K562 (cell line): ENCODE measurements at regions not wholly inside any gene's neighbourhood (a gene's known extent, or its start where the extent isn't known, plus 50 kb on each side); places are given as distances from the start of the nearest gene placed in this dataset.

Experiments used
- JUND ChIP-seq, 2 experiments: IDR thresholded peaks; 2 replicates in 1 of 2; 3 replicates in 1 of 2; pipeline ENCODE4 v1.6.1; 2011; ENCODE audit warnings: borderline replicate concordance in 2 of 2, low read depth in 2 of 2, low read length in 2 of 2, improper control_type of control experiment in 1 of 2, missing biosample characterization in 1 of 2, missing genetic modification characterization in 1 of 2, missing genetic modification reagents in 1 of 2
- POLR2AphosphoS5 ChIP-seq: IDR thresholded peaks from 2 replicates; pipeline ENCODE4 v1.6.1; 2011; ENCODE audit warnings: mild to moderate bottlenecking, low read depth, low read length, moderate library complexity; ENCODE audit not compliant: control insufficient read depth, insufficient read depth
- RAD21 ChIP-seq, 2 experiments: fragments of 250-450 bp in 1 of 2; fragments of 450-650 bp in 1 of 2; sonication (Bioruptor Pico) in 1 of 2; formaldehyde crosslinking in 1 of 2; IDR thresholded peaks in 1 of 2; conservative IDR thresholded peaks in 1 of 2; 2 replicates each; pipeline versions ENCODE4 v1.4.0 to v1.8.0; 2020 to 2022; ENCODE audit warnings: mild to moderate bottlenecking in 2 of 2, moderate library complexity in 1 of 2
- SIN3A ChIP-seq, 2 experiments: fragments of 150-350 bp in 1 of 2; IDR thresholded peaks; 2 replicates each; pipeline ENCODE4 v1.6.1; 2011 to 2016; ENCODE audit warnings: borderline replicate concordance in 2 of 2, low read depth in 2 of 2, low read length in 2 of 2, mild to moderate bottlenecking in 2 of 2, moderate library complexity in 2 of 2; ENCODE audit not compliant: control insufficient read depth in 1 of 2
- SMC3 ChIP-seq: conservative IDR thresholded peaks from 2 replicates; pipeline ENCODE4 v1.6.1; 2011; ENCODE audit warnings: low read depth, low read length, improper control_type of control experiment; ENCODE audit not compliant: insufficient read depth
- ZNF124 ChIP-seq: sonication (generic); formaldehyde crosslinking; IDR thresholded peaks from 2 replicates; pipeline ENCODE4 v1.8.1; 2022; ENCODE audit warnings: missing genetic modification reagents
- TF ChIP-seq, protein P1 (sequence below), 3 experiments: IDR thresholded peaks in 2 of 3; conservative IDR thresholded peaks in 1 of 3; 2 replicates each; pipeline ENCODE4 v1.5.1; 2011 to 2012; ENCODE audit warnings: low read length in 3 of 3, mild to moderate bottlenecking in 3 of 3, control low read depth in 2 of 3, improper control_type of control experiment in 1 of 3, inconsistent platforms in 1 of 3, low read depth in 1 of 3, mixed read lengths in 1 of 3, moderate library complexity in 1 of 3; ENCODE audit not compliant: insufficient read depth in 2 of 3

DNA sequence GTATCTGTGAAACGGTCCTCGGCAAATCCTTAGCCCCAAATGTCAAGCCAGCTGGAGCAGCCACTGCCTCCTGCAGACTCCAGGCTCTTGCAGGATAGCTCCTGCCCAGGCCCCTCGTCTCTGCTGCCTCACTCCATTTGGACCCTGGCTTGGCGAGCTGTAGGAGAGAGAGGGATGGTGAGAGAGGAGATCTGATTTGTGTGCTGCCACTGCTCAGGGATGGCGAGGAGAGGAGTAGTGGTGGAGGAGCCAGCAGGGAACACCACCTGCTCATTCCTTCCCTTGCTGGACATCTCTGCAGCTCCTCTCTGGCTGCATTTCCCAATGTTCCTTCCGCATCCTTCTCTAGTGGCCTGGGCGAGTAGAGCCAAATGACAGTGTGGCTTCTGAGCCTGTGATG lies 109.1 kb upstream of the NCK2 start:
- TF ChIP-seq RAD21 (CRISPR knock-in tag; conservative IDR thresholded peaks at IDR 0.05 in 1 of 2, IDR thresholded peaks at IDR 0.05 in 1 of 2) (no peak), POLR2AphosphoS5 (no peak), SMC3 (no peak), ZNF124 (CRISPR knock-in tag) (no peak), SIN3A (IDR thresholded peaks at IDR 0.05; ENCODE audit: borderline replicate concordance in 2 of 2, control insufficient read depth in 1 of 2, low read depth in 2 of 2, low read length in 2 of 2) (no peak), JUND (IDR thresholded peaks at IDR 0.05; ENCODE audit: borderline replicate concordance, low read depth, low read length) (no peak), JUND (tag; IDR thresholded peaks at IDR 0.05; ENCODE audit: borderline replicate concordance, low read depth, low read length) (no peak)
- TF ChIP-seq, protein P1, sequence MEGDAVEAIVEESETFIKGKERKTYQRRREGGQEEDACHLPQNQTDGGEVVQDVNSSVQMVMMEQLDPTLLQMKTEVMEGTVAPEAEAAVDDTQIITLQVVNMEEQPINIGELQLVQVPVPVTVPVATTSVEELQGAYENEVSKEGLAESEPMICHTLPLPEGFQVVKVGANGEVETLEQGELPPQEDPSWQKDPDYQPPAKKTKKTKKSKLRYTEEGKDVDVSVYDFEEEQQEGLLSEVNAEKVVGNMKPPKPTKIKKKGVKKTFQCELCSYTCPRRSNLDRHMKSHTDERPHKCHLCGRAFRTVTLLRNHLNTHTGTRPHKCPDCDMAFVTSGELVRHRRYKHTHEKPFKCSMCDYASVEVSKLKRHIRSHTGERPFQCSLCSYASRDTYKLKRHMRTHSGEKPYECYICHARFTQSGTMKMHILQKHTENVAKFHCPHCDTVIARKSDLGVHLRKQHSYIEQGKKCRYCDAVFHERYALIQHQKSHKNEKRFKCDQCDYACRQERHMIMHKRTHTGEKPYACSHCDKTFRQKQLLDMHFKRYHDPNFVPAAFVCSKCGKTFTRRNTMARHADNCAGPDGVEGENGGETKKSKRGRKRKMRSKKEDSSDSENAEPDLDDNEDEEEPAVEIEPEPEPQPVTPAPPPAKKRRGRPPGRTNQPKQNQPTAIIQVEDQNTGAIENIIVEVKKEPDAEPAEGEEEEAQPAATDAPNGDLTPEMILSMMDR (IDR thresholded peaks at IDR 0.05 in 2 of 3, conservative IDR thresholded peaks at IDR 0.05 in 1 of 3; ENCODE audit: insufficient read depth in 2 of 3, low read depth in 1 of 3, low read length in 3 of 3), result no peak
